Testis (tissue), 2 donors: ENCODE measurements at regions not wholly inside any gene's neighbourhood (a gene's known extent, or its start where the extent isn't known, plus 50 kb on each side); places are given as distances from the start of the nearest gene placed in this dataset.

Source experiments
- CTCF ChIP-seq, 3 experiments: fragments of 450-650 bp in 2 of 3; fragments of 200-600 bp in 1 of 3; sonication (generic) in 1 of 3; IDR thresholded peaks; one replicate each; pipeline ENCODE4 v1.5.1; 2016 to 2019; ENCODE audit warnings: antibody characterized with exemption in 3 of 3, mild to moderate bottlenecking in 2 of 3, moderate library complexity in 1 of 3
- POLR2A ChIP-seq: fragments of 450-650 bp; IDR thresholded peaks from one replicate; pipeline ENCODE4 v1.6.1; 2017; ENCODE audit warnings: antibody characterized with exemption, mild to moderate bottlenecking, moderate library complexity

- no peak for TF ChIP-seq CTCF (IDR thresholded peaks at IDR 0.05)
- no peak for TF ChIP-seq POLR2A
Observed at GRCh38 chr20:60304026-60304590, 345.9 kb downstream of the CDH26 start.
